Breast epithelium (tissue), 4 donors: ENCODE measurements at regions not wholly inside any gene's neighbourhood (a gene's known extent, or its start where the extent isn't known, plus 50 kb on each side); places are given as distances from the start of the nearest gene placed in this dataset.

Experiments
- DNase-seq, 2 donors: peaks; one replicate each; pipeline ENCODE4 v3.0.0-alpha.2; 2019; ENCODE audit warnings: low spot score in 2 of 2
- H3K27ac ChIP-seq, 2 donors: fragments of 200-600 bp; sonication (generic) in 1 of 2; one replicate each; pipeline ENCODE4 v1.5.1; 2016 to 2019; ENCODE audit warnings: mild to moderate bottlenecking in 1 of 2
- H3K27me3 ChIP-seq, 2 donors: fragments of 200-600 bp; sonication (generic) in 1 of 2; one replicate each; pipeline versions ENCODE4 v1.5.1 to v1.6.0; 2017 to 2019; ENCODE audit warnings: control low read depth in 1 of 2, mild to moderate bottlenecking in 1 of 2
- H3K36me3 ChIP-seq: fragments of 200-600 bp; one replicate; pipeline ENCODE4 v1.5.1; 2019
- H3K4me1 ChIP-seq, 2 donors: fragments of 200-600 bp; sonication (generic); one replicate each; pipeline ENCODE4 v1.5.1; 2016 to 2019; ENCODE audit warnings: control low read depth in 1 of 2
- H3K4me3 ChIP-seq, 3 donors: fragments of 200-600 bp; sonication (generic); 1 replicate in 2 of 3; 2 replicates in 1 of 3; pipeline ENCODE4 v1.5.1; 2016 to 2019; ENCODE audit warnings: mild to moderate bottlenecking in 3 of 3, moderate library complexity in 2 of 3
- H3K9me3 ChIP-seq, 2 donors: fragments of 200-600 bp; sonication (generic) in 1 of 2; one replicate each; pipeline ENCODE4 v1.5.1; 2016 to 2019; ENCODE audit warnings: control low read depth in 1 of 2
- POLR2A ChIP-seq: fragments of 450-650 bp; IDR thresholded peaks from one replicate; pipeline ENCODE4 v1.6.1; 2016; ENCODE audit warnings: antibody characterized with exemption, mild to moderate bottlenecking, moderate library complexity
- POLR2AphosphoS5 ChIP-seq, 3 donors: sonication (generic); formaldehyde crosslinking; IDR thresholded peaks; one replicate each; pipeline ENCODE4 v1.6.1; 2017; ENCODE audit warnings: antibody characterized with exemption in 3 of 3
- intact Hi-C: fragments of 100-400 bp; cut with DNase I; formaldehyde crosslinking; loops from one replicate; pipeline ENCODE4 v1.15.1; 2023; ENCODE audit warnings: low total_unique reads
- TF ChIP-seq, protein P1 (sequence below), 3 donors: fragments of 450-650 bp; IDR thresholded peaks; one replicate each; pipeline ENCODE4 v1.5.1; 2016 to 2017; ENCODE audit warnings: antibody characterized with exemption in 3 of 3, mild to moderate bottlenecking in 3 of 3, moderate library complexity in 3 of 3

- Histone ChIP-seq H3K4me3 (no peak overlapping the region), H3K36me3 (no peaks in the 10 kb centered on the region), H3K27me3 (no peaks in the 10 kb centered on the region), H3K27ac (no peak overlapping the region), H3K9me3 (no peaks in the 10 kb centered on the region), H3K4me1 (no peaks in the 10 kb centered on the region)
- DNase-seq = no peak
- intact Hi-C loops = loop anchor here (5.0 kb wide), 1 partner anchor 423 kb away; no protein-coding TSS in a partner anchor
- TF ChIP-seq, protein P1, sequence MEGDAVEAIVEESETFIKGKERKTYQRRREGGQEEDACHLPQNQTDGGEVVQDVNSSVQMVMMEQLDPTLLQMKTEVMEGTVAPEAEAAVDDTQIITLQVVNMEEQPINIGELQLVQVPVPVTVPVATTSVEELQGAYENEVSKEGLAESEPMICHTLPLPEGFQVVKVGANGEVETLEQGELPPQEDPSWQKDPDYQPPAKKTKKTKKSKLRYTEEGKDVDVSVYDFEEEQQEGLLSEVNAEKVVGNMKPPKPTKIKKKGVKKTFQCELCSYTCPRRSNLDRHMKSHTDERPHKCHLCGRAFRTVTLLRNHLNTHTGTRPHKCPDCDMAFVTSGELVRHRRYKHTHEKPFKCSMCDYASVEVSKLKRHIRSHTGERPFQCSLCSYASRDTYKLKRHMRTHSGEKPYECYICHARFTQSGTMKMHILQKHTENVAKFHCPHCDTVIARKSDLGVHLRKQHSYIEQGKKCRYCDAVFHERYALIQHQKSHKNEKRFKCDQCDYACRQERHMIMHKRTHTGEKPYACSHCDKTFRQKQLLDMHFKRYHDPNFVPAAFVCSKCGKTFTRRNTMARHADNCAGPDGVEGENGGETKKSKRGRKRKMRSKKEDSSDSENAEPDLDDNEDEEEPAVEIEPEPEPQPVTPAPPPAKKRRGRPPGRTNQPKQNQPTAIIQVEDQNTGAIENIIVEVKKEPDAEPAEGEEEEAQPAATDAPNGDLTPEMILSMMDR (IDR thresholded peaks at IDR 0.05) = no peak
- no peak for TF ChIP-seq POLR2A
- TF ChIP-seq POLR2AphosphoS5 (IDR thresholded peaks at IDR 0.05) = no peak
Observed at GRCh38 chr4:106869551-106869950, 166.6 kb downstream of the DKK2 start.

- TF ChIP-seq POLR2A (no peak), POLR2AphosphoS5 (IDR thresholded peaks at IDR 0.05) (no peak)
- TF ChIP-seq, protein P1 (IDR thresholded peaks at IDR 0.05) = no peak
- Histone ChIP-seq H3K27me3 (no peaks in the 10 kb centered on the region), H3K4me3 (no peak overlapping the region), H3K4me1 (no peaks in the 10 kb centered on the region), H3K36me3 (no peaks in the 10 kb centered on the region), H3K27ac (no peak overlapping the region), H3K9me3 (no peaks in the 10 kb centered on the region)
- no peak for DNase-seq
- intact Hi-C loops = loop anchor here (5.0 kb wide), 1 partner anchor 424 kb away; no protein-coding TSS in a partner anchor
Observed at GRCh38 chr4:106868381-106869035, 167.6 kb downstream of the DKK2 start.

- DNase-seq = no peak
- Histone ChIP-seq H3K4me1 (no peaks in the 10 kb centered on the region), H3K36me3 (no peaks in the 10 kb centered on the region), H3K4me3 (no peak overlapping the region), H3K9me3 (no peaks in the 10 kb centered on the region), H3K27ac (no peak overlapping the region), H3K27me3 (no peaks in the 10 kb centered on the region)
- intact Hi-C loops = no loop called here
- TF ChIP-seq POLR2AphosphoS5 (IDR thresholded peaks at IDR 0.05) (no peak), POLR2A (no peak)
- TF ChIP-seq, protein P1 (IDR thresholded peaks at IDR 0.05) = no peak
Observed at GRCh38 chr4:106864231-106864630, 171.9 kb downstream of the DKK2 start.

GRCh38 chr4:106854569-106855351 is 181.4 kb downstream of the DKK2 start:
- H3K27me3 ChIP-seq = no peaks in the 10 kb centered on the region

More at GRCh38 chr4:106854569-106855351, 181.4 kb downstream of the DKK2 start:
- Histone ChIP-seq H3K9me3 (no peaks in the 10 kb centered on the region), H3K36me3 (no peaks in the 10 kb centered on the region), H3K27ac (no peak overlapping the region), H3K4me1 (no peaks in the 10 kb centered on the region), H3K4me3 (no peak overlapping the region)
- DNase-seq = no peak
- no peak for TF ChIP-seq POLR2AphosphoS5 (IDR thresholded peaks at IDR 0.05)
- TF ChIP-seq POLR2A = no peak
- TF ChIP-seq, protein P1 (IDR thresholded peaks at IDR 0.05) = no peak
- intact Hi-C loops = loop anchor here (5.0 kb wide), 1 partner anchor 548 kb away; no protein-coding TSS in a partner anchor
